Peyer's patch (tissue), 4 donors: ENCODE measurements at regions not wholly inside any gene's neighbourhood (a gene's known extent, or its start where the extent isn't known, plus 50 kb on each side); places are given as distances from the start of the nearest gene placed in this dataset.

ENCODE experiments used
- POLR2A ChIP-seq, 2 donors: fragments of 450-650 bp; IDR thresholded peaks; one replicate each; pipeline ENCODE4 v1.5.1; 2017; ENCODE audit warnings: antibody characterized with exemption in 2 of 2, mild to moderate bottlenecking in 2 of 2, moderate library complexity in 2 of 2
- TF ChIP-seq, protein P1 (sequence below), 6 experiments: fragments of 450-650 bp in 4 of 6; fragments of 200-600 bp in 2 of 6; sonication (generic) in 1 of 6; IDR thresholded peaks; one replicate each; pipeline ENCODE4 v1.5.1; 2017 to 2019; ENCODE audit warnings: antibody characterized with exemption in 6 of 6, mild to moderate bottlenecking in 3 of 6, moderate library complexity in 1 of 6

GRCh38 chr6:148027201-148027600, 315.4 kb upstream of the SASH1 start:
- TF ChIP-seq POLR2A (IDR thresholded peaks at IDR 0.05), result no peak
- TF ChIP-seq, protein P1, sequence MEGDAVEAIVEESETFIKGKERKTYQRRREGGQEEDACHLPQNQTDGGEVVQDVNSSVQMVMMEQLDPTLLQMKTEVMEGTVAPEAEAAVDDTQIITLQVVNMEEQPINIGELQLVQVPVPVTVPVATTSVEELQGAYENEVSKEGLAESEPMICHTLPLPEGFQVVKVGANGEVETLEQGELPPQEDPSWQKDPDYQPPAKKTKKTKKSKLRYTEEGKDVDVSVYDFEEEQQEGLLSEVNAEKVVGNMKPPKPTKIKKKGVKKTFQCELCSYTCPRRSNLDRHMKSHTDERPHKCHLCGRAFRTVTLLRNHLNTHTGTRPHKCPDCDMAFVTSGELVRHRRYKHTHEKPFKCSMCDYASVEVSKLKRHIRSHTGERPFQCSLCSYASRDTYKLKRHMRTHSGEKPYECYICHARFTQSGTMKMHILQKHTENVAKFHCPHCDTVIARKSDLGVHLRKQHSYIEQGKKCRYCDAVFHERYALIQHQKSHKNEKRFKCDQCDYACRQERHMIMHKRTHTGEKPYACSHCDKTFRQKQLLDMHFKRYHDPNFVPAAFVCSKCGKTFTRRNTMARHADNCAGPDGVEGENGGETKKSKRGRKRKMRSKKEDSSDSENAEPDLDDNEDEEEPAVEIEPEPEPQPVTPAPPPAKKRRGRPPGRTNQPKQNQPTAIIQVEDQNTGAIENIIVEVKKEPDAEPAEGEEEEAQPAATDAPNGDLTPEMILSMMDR (IDR thresholded peaks at IDR 0.05), result no peak
